Suprapubic skin (tissue), 4 donors: ENCODE measurements at regions not wholly inside any gene's neighbourhood (a gene's known extent, or its start where the extent isn't known, plus 50 kb on each side); places are given as distances from the start of the nearest gene placed in this dataset.

Experiments used
- DNase-seq, 2 donors: peaks; one replicate each; pipeline ENCODE4 v3.0.0-alpha.2; 2019; ENCODE audit warnings: low spot score in 2 of 2
- H3K27ac ChIP-seq: fragments of 200-600 bp; sonication (generic); one replicate; pipeline ENCODE4 v1.5.1; 2019
- H3K27me3 ChIP-seq: fragments of 200-600 bp; sonication (generic); one replicate; pipeline ENCODE4 v1.5.1; 2019
- H3K36me3 ChIP-seq: fragments of 200-600 bp; sonication (generic); one replicate; pipeline ENCODE4 v1.5.1; 2019
- H3K4me1 ChIP-seq: fragments of 200-600 bp; sonication (generic); one replicate; pipeline ENCODE4 v1.5.1; 2019
- H3K4me3 ChIP-seq: fragments of 200-600 bp; sonication (generic); one replicate; pipeline ENCODE4 v1.5.1; 2019; ENCODE audit warnings: mild to moderate bottlenecking
- H3K9me3 ChIP-seq: fragments of 200-600 bp; sonication (generic); one replicate; pipeline ENCODE4 v1.5.1; 2019
- EP300 ChIP-seq: sonication (generic); formaldehyde crosslinking; IDR thresholded peaks from one replicate; pipeline ENCODE4 v1.6.1; 2017; ENCODE audit warnings: antibody characterized with exemption
- POLR2A ChIP-seq, 2 donors: fragments of 450-650 bp; IDR thresholded peaks; one replicate each; pipeline ENCODE4 v1.6.1; 2017; ENCODE audit warnings: antibody characterized with exemption in 2 of 2, mild to moderate bottlenecking in 2 of 2, moderate library complexity in 2 of 2
- POLR2AphosphoS5 ChIP-seq, 3 donors: sonication (generic); formaldehyde crosslinking; IDR thresholded peaks; one replicate each; pipeline ENCODE4 v1.6.1; 2017; ENCODE audit warnings: antibody characterized with exemption in 3 of 3
- WGBS: methylation state at CpG from one replicate; pipeline ENCODE4 v1.1.5; 2018; 5-methylcytosine and 5-hydroxymethylcytosine counted together
- TF ChIP-seq, protein P1 (sequence below), 2 donors: fragments of 200-600 bp in 1 of 2; fragments of 450-650 bp in 1 of 2; sonication (generic) in 1 of 2; IDR thresholded peaks; one replicate each; pipeline ENCODE4 v1.5.1; 2016 to 2019; ENCODE audit warnings: antibody characterized with exemption in 2 of 2, mild to moderate bottlenecking in 1 of 2, moderate library complexity in 1 of 2

DNA sequence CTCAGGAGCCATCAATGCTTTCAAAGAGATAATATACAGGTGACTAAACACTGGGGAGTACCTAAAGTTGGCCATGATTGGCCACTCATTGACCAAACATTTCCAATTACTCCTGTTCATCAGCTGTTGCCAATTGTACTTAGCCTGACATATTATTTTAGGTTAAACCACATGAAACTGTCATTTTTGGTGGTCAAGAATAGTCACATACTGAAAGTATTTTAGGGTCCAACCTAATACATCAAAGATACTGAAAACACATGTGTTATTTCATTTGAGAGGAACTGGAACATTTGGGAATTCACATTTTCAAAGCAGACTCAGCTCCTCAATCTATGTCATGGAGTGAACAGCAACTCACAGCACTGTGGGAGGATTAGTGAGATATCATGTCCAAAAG lies 63.9 kb upstream of the KCNA5 start:
- no peak overlapping the region for H3K4me3 ChIP-seq
- H3K36me3 ChIP-seq = no peaks in the 10 kb centered on the region
- peaks cover 54% of the 10 kb centered on the region for H3K27me3 ChIP-seq
- no peak overlapping the region for H3K27ac ChIP-seq
- no peaks in the 10 kb centered on the region for H3K4me1 ChIP-seq
- no peak for DNase-seq
- H3K9me3 ChIP-seq = no peaks in the 10 kb centered on the region
- TF ChIP-seq, protein P1, sequence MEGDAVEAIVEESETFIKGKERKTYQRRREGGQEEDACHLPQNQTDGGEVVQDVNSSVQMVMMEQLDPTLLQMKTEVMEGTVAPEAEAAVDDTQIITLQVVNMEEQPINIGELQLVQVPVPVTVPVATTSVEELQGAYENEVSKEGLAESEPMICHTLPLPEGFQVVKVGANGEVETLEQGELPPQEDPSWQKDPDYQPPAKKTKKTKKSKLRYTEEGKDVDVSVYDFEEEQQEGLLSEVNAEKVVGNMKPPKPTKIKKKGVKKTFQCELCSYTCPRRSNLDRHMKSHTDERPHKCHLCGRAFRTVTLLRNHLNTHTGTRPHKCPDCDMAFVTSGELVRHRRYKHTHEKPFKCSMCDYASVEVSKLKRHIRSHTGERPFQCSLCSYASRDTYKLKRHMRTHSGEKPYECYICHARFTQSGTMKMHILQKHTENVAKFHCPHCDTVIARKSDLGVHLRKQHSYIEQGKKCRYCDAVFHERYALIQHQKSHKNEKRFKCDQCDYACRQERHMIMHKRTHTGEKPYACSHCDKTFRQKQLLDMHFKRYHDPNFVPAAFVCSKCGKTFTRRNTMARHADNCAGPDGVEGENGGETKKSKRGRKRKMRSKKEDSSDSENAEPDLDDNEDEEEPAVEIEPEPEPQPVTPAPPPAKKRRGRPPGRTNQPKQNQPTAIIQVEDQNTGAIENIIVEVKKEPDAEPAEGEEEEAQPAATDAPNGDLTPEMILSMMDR (IDR thresholded peaks at IDR 0.05) = no peak
- TF ChIP-seq POLR2AphosphoS5 (IDR thresholded peaks at IDR 0.05) = no peak
- no peak for TF ChIP-seq EP300
- TF ChIP-seq POLR2A (IDR thresholded peaks at IDR 0.05) = no peak

DNA sequence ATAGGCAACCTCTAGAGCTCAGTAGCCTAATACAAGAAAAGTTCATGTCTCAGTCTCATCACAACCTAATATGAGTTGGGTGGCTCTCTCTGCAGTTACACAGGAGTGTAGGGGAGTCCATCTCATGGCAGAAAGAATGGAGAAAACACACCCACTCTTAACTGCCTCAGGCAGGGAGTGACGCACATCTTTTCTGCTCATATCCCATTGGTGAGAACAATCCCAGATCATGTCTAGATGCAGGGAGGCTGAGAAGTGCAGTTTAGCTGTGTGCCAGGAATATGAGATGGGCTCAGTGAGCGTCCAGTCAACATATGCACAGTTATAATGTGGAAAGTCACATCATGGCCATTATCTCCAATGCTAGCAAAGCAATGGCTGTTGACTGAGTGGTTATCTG lies 59.3 kb upstream of the KCNA5 start:
- H3K36me3 ChIP-seq = no peaks in the 10 kb centered on the region
- TF ChIP-seq, protein P1 (IDR thresholded peaks at IDR 0.05) = no peak
- no peak for TF ChIP-seq POLR2A (IDR thresholded peaks at IDR 0.05)
- no peak for TF ChIP-seq EP300
- TF ChIP-seq POLR2AphosphoS5 (IDR thresholded peaks at IDR 0.05) = no peak
- DNase-seq = no peak
- H3K27ac ChIP-seq = no peak overlapping the region
- H3K27me3 ChIP-seq = peaks cover 40% of the 10 kb centered on the region
- H3K4me1 ChIP-seq = no peaks in the 10 kb centered on the region
- no peaks in the 10 kb centered on the region for H3K9me3 ChIP-seq
- no peak overlapping the region for H3K4me3 ChIP-seq
- WGBS = 92% methylated on average over 2 of the region's 2 CpGs

DNA sequence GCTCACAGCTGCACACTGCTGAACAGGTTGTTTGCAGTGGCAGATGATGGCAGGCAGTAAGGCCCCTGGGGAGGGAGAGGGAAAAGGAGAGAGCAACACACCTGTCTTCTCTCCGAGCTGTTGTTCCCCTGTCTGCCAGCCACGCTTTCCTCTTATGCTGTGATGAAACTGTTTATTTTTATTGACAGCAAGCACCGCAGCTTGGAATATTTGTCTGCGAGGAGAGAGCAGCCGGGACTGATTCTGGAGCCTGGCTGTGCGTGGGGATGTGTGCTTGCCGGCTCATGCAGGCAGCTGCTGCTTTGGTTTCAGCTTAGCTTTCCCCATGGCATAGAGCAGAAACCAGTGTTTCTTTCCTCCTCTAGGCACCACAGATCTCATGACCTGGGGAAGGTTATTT lies 58.7 kb upstream of the KCNA5 start:
- Histone ChIP-seq H3K27ac (no peak overlapping the region), H3K4me1 (no peaks in the 10 kb centered on the region), H3K9me3 (no peaks in the 10 kb centered on the region), H3K36me3 (no peaks in the 10 kb centered on the region), H3K4me3 (no peak overlapping the region), H3K27me3 (peaks cover 34% of the 10 kb centered on the region)
- TF ChIP-seq, protein P1 (IDR thresholded peaks at IDR 0.05) = no peak
- TF ChIP-seq POLR2AphosphoS5 (IDR thresholded peaks at IDR 0.05) (no peak), EP300 (no peak), POLR2A (IDR thresholded peaks at IDR 0.05) (no peak)
- DNase-seq = no peak
- 81% methylated on average over 3 of the region's 7 CpGs for WGBS

DNA sequence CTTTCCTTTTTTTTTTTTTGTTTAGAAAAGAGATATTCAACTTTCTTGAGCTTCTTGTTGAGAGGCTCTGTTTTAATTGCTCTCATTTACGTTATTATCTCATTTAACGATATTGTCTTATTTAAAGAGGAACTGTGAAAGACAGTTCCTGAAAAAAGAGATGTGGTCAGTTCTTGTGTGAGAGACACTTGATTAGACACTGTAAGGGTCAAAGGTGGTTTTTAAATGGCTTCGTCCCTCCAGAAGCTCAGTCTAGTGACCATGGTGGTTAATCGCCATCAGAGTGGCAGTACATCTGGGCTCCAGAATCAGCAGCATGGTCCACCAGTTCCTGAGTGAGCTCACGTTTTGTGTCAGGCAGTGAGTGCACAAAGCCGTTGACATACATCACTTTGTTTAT lies 57.9 kb upstream of the KCNA5 start:
- no peaks in the 10 kb centered on the region for H3K4me1 ChIP-seq
- DNase-seq = no peak
- H3K27ac ChIP-seq = no peak overlapping the region
- TF ChIP-seq POLR2AphosphoS5 (IDR thresholded peaks at IDR 0.05) (no peak), POLR2A (IDR thresholded peaks at IDR 0.05) (no peak), EP300 (no peak)
- TF ChIP-seq, protein P1 (IDR thresholded peaks at IDR 0.05) = no peak
- H3K36me3 ChIP-seq = no peaks in the 10 kb centered on the region
- H3K4me3 ChIP-seq = no peak overlapping the region
- no peaks in the 10 kb centered on the region for H3K9me3 ChIP-seq
- WGBS = 84% methylated on average over 6 of the region's 6 CpGs
- peaks cover 30% of the 10 kb centered on the region for H3K27me3 ChIP-seq

DNA sequence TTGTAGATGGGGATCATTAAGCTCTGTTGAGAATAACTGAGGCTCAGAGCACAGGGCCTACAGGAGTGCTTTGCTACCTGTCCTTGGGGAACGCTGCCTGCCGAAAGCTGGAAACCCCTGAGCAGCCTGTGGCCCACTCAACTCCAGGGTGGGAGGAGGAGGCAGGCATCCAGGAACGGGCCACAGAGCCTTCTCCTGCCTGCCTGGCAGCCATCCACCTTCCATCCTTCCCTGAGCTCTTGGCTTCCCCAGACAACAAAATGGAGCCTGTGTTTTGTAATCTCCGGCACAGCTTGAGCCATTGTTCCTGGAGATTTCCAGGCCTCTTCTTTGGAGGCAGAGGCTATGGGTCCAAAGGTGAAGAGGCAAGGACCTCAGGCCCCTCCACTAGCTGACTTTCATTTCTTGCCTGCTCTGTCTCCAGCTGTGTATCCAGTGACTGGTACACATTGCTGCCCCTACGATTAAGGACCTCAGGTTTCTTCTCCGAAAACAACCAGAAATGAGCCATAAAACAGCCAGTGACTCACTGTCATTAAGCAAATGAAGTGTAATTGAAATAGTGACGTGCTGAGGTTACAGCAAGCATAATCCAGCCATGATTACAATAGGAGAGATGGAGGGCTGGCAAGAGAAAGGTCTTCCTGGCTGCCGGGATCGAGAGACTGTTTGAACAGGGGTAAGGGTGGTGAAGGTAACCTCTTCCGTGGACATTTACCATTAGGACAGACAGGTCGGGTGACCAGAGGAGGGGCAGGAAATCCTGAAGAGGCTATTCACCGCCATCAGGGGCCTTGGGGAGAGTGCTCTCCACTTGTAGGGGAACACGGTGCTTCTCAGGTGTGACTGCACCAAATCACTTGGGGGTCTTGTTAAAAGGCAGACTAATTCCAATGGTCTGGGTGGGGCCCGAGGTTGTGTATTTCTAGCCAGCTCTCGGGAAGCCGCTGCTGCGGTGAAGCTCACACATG lies 56.3 kb upstream of the KCNA5 start:
- no peaks in the 10 kb centered on the region for H3K36me3 ChIP-seq
- no peak for DNase-seq
- H3K27ac ChIP-seq = no peak overlapping the region
- WGBS = 78% methylated on average over 17 of the region's 17 CpGs
- TF ChIP-seq EP300 = no peak
- TF ChIP-seq POLR2A (IDR thresholded peaks at IDR 0.05) = no peak
- TF ChIP-seq, protein P1 (IDR thresholded peaks at IDR 0.05) = no peak
- no peak for TF ChIP-seq POLR2AphosphoS5 (IDR thresholded peaks at IDR 0.05)
- no peak overlapping the region for H3K4me3 ChIP-seq
- peaks cover 17% of the 10 kb centered on the region for H3K27me3 ChIP-seq
- no peaks in the 10 kb centered on the region for H3K9me3 ChIP-seq
- H3K4me1 ChIP-seq = no peaks in the 10 kb centered on the region
